GM10248 (cell line): ENCODE measurements at regions not wholly inside any gene's neighbourhood (a gene's known extent, or its start where the extent isn't known, plus 50 kb on each side); places are given as distances from the start of the nearest gene placed in this dataset.
"Not testable (repeated sequence)": the region's sequence is repeated elsewhere in the genome, so short reads cannot be mapped to it uniquely, and the experiment has no call there.

Source experiments
- CTCF ChIA-PET: fragments of 300-600 bp; sonication (Branson Sonifier 250); formaldehyde crosslinking; extraction: SDS; loops from one replicate; lab custom pipeline; 2021; ENCODE audit warnings: antibody characterized with exemption; lab: Yijun Ruan, JAX
- POLR2A ChIA-PET: fragments of 350-650 bp; sonication (Branson Sonifier 250); formaldehyde crosslinking; extraction: SDS; loops from one replicate; lab custom pipeline; 2020; ENCODE audit warnings: antibody characterized with exemption; lab: Yijun Ruan, JAX
- DNase-seq: peaks from one replicate; pipeline ENCODE4 v3.0.0; 2012; ENCODE audit errors: extremely low spot score

DNA sequence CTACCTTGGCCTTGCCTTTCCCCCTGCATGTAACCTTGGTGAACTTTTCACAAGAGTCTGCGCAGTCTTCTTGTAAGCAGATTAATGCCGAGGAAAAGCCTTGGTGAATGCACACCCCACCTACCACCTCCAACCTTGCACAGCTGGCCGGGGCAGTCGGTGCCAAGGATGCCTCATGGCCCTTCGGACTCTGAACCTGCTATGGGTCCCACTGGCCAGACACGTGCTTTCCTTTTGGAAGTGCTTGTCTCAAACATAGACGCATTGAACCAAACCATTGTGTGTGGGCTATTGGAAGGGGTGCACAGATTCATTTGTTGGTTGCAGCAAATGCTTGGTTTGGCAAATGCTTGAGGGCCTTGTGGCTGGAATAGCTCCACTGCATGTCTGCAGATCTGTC lies 109.0 kb upstream of the PLGLB2 start:
- POLR2A ChIA-PET, DNase-seq, CTCF ChIA-PET: not testable (repeated sequence)

DNA sequence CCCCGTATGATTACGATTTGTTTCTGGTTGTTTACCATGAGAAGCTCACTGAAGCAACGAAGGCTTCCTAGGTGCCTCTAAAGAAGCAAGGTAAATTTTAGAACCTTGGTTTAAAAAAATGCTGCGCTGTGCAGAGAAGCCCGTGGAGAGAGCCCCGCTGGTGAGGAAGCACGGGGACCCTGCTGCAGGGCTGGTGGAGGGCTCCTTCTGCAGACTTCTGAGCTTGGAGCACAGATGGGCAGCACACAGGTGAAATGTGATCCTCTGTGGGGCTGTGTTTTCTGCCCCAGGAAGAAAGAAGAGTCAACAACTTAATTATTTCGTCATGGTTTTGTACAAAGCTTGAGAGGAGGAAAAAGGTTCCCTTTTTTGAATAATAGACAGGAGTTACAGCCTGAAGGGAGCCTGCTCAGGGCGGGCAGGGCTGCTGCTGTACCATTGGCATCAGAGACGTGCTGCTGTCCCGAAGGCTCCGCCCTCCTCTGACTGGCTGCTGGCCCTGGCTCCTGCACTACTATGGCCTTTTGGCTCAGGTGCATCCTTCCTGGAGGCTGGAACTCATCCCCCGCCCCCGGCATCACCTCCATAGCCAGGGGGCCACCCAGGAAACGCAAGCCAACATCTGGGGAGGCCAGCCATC lies 108.0 kb upstream of the PLGLB2 start:
- DNase-seq, CTCF ChIA-PET, POLR2A ChIA-PET: not testable (repeated sequence)

DNA sequence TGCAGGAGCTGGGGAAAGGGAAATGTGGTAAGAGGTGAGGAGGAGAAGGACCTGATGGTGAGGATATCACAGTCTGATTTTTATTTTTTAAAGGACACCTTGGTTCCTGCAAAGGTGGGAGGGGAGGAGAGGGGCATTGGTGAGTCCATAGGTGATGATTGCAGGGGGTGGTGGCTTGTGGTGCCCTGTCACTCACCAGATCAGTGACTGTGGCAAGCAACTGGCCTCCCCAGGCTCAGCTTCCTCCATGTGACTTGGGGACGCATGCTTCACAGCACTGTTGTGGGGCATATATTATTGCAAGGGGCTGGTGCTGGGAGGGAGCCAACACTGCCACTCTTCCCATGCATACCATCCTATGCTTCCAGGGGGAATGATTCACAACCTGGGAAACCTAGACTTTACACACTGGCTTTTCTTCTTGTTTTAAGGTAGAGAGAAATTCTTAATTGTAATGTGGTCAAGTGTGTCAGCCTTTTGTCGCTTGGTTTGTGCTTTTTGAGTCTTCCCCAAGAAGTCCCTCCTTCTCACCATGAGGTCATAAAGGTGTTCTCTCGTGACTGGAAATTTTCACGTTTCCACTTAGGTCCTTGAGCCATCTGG lies 106.8 kb upstream of the PLGLB2 start:
- POLR2A ChIA-PET, DNase-seq, CTCF ChIA-PET: not testable (repeated sequence)

DNA sequence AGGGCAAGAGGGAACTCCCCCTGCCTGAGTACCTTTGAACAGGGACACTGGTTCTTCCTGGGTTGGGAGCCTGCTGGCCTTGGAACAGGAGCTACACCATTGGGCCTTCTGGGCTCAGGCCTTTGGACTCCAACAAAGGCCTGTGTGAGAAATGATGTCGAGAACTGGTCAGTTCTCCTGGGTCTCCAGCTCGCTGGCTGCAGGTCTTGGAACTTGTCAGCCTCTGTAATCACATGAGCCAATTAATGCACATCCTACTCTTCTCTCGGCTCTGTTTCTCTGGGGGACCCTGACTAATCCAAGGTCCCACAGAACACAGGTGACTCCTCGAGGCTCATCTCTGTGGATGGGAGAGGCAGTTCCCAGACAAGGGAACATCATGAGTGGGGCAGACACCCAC lies 104.7 kb upstream of the PLGLB2 start:
- POLR2A ChIA-PET, CTCF ChIA-PET, DNase-seq: not testable (repeated sequence)

DNA sequence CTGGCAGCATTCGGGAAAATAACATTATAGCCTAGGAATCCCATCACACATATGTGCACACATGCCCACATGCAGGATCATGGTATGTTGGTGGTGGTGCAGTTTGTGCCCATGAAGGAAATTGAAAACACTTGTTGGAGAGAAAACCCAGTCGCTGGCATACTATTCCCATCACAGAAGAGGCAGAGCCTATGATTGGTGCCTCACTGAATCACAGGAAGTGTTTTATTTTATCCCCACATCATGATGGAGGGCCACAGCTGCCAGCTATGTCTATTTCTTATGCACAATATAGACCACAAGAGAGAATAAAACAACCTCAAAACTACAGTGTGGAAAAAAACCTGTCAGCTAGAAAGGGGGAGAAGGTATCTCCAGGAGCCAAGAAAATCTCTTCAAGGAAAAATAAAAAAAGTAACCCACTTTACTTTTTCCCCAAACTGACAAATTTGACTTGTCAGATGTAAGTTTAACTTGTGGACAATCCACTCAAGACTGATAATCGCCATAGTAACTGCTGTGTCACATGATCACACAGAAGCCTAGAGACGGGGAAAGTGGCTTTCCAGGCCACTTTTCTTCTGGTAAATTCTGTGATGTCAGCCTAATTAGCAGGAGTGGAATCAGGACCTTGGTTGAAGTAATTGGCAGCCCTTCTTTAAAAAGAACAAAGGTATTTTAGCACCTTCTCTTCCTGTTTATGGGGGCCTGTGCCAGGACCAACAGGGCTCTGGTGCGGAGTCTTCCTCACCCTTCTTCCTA lies 100.0 kb upstream of the PLGLB2 start:
- DNase-seq, POLR2A ChIA-PET, CTCF ChIA-PET: not testable (repeated sequence)

DNA sequence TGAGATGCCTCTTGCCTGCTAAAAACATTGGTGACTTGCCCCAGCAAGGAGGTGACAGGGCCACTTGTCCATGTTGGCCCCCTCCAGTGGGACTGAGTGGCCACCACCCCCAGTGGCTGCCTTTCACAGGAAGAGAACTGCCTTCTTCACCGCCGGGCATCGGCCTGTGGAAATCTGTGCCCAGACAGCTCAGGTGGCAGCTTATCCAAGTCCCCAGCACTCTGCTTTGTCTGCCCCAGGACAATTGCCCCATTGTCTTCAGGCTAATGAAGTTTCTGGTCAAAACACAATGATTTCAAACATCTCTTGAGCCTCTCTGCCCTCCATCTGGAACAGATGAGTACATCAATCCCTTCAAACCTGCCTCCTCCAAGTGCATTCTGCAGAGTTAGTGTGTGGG lies 99.1 kb upstream of the PLGLB2 start:
- POLR2A ChIA-PET, DNase-seq, CTCF ChIA-PET: not testable (repeated sequence)

DNA sequence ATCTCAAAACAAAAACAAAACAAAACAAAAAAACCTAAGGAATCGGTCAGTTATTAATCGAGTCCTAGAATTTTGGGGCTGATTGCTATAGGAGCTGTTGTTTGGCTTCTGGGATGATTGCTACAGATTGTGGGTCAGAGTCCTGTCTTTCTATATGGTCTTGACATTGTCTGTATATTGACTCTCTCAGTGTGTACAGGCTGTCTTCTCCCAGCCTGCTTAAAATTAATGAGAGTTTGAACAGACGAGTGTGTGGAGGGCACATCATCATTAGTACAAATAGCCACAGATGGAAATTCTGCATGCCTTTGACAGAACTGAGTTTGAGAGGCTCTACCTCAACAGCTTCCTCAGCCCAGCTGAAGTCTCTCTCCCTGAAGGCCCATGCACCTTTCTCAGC lies 98.0 kb upstream of the PLGLB2 start:
- POLR2A ChIA-PET, DNase-seq, CTCF ChIA-PET: not testable (repeated sequence)

DNA sequence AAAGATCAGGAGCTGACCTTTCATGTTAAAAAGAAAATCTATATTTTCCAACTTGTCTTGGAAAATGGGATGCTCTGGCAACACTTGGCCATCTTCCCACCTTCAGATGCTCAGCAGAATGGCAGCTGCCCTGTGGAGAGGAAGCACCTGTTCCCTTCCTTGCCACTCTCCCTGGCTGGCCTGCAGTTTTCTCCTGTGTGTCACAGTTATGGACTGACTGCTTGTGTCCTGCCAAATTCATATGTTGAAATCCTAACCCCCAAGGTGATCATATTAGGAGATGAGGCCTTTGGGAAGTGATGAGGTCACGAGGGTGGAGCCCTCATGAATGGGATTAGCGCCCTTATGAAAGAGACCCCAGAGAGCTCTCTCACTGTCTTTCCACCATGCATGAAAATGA lies 97.0 kb upstream of the PLGLB2 start:
- DNase-seq, POLR2A ChIA-PET, CTCF ChIA-PET: not testable (repeated sequence)

DNA sequence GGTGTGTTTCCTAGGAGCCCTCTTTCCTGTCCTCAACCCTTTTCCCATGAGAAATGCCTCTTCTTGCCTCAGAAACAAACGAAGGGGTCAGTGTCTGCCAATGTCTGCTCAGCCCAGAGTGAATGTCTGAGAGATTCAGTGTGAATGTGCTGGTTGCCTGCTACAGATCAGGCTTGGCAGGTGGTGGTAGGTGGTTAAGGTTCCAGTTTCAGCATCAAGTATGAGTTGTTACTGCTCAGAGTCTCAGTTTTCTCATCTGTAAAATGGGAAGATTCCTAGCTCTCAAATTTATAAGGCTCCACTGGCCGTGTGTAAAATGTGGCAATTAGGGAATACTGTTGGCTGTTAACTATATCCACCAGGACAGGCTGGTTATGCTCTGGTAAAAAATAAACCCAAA lies 96.3 kb upstream of the PLGLB2 start:
- POLR2A ChIA-PET, DNase-seq, CTCF ChIA-PET: not testable (repeated sequence)

DNA sequence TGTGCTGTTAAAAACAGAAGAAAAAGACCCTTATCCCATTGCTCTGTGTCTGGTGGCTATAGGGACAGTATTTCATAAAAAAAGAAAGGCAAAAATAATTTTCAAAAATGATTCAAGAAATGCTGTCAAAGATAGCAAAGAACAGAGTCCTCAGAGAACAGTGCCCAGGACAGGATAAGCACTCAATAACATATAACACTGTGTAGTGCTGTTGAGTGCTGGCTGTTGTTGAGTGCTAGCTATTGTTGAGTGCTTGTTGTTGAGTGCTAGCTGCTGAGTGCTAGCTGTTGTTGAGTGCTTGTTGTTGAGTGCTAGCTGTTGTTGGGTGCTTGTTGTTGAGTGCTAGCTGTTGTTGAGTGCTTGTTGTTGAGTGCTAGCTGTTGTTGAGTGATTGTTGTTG lies 94.5 kb upstream of the PLGLB2 start:
- DNase-seq, POLR2A ChIA-PET, CTCF ChIA-PET: not testable (repeated sequence)

DNA sequence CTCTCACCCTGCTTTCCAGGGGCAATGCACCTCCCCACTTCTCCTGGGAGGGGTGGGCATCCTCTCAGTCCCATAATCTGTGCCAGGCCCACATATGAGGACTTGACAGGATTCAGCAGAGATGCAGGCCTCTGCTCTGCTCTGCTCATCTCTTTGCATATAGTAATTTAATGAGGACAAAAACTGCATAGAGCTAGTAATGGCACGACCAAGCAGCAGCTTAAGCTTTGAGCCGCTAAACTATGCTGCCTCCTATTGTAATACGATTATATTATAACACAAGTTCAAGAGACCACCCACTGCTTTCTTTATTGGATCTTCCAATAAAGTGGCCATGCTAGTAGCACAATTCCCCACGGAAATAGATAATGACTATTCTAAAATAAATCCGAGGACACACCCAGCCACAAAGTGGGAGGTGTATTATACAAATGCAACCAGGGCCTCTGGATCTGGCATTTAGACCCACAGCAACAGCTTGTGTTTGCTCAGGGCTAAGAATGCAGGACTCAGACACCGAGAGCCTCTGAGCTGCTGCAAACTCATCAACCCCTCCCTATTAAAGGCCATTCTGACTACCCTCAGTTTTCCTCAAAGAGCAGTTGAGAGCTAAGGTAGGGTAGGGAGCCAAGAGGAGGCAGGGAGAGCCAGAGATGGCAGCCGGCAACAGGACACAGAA lies 93.6 kb upstream of the PLGLB2 start:
- POLR2A ChIA-PET, DNase-seq, CTCF ChIA-PET: not testable (repeated sequence)

DNA sequence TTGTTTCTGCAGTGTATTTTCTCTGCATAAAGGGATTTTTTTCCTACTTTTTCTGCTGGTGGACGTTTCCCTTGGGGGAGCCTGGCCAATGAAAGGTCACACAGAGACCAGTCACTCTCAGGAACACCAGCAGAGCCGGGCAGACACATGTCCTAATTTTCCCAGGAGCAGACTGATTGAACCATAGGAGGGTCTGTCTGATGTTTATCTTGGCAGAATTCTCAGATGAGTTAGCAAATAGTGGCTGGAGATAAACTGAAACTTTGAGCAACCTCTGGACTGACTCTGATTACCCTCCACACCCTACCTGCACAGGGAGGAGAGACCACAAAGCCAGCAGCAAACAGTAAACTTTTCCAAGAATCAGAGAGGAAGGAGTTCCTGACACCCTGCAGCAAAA lies 90.0 kb upstream of the PLGLB2 start:
- CTCF ChIA-PET, DNase-seq, POLR2A ChIA-PET: not testable (repeated sequence)

DNA sequence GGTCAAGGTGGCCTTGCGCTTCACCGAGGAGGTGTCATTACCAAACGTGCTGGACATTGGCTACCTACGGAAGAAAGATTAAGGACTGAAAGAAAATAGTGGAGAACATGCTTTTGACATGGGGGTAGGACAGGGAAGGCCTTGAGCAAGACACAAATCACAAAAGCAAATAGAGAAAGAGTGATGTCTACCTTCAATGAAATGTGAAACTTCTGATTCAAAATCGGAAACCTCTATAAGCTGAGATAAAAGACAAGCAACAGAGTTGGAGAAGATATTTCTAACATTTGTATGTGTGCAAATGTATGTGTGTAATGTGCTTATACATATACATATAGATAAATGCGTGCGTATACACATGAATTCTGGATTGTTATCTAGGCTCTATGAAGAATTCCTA lies 89.5 kb upstream of the PLGLB2 start:
- CTCF ChIA-PET, POLR2A ChIA-PET, DNase-seq: not testable (repeated sequence)

DNA sequence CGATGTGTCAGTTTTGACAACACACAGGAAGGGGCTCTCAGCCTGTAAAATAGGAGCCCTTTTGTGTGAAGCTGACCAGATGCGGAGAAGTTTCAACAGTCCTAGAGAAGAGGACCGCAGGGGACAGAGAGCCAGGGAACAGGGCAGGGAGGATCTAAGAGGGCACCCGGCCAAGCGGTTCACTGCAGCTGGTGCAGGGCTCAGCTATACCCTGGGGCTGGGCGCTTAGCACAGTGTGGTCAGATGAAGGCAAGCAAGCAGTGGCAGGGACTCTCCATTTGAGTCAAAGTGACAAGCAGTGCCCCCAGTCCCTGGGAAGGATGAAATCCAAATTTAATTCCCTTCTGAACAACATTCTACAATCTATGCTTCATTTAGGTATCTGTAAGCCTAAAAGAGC lies 88.9 kb upstream of the PLGLB2 start:
- CTCF ChIA-PET, DNase-seq, POLR2A ChIA-PET: not testable (repeated sequence)

DNA sequence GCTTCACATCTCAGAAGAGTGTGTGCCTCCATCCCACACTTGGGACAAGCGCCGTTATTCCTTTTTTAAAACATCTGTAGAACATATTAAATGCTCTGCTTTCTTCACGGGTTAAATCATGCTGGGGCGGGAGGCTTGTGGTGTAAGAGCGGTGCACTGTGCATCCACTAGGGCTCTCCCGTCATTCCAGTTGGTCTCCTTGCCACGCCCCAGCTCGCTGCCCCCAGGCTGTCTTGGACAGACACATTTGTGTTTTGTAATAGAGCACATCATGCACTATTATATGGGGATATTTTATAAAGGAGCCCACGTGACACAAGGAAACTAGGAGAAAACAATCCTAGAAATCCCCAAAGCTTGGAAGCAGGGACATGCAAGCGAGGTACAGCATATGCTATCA lies 87.7 kb upstream of the PLGLB2 start:
- DNase-seq, POLR2A ChIA-PET, CTCF ChIA-PET: not testable (repeated sequence)

DNA sequence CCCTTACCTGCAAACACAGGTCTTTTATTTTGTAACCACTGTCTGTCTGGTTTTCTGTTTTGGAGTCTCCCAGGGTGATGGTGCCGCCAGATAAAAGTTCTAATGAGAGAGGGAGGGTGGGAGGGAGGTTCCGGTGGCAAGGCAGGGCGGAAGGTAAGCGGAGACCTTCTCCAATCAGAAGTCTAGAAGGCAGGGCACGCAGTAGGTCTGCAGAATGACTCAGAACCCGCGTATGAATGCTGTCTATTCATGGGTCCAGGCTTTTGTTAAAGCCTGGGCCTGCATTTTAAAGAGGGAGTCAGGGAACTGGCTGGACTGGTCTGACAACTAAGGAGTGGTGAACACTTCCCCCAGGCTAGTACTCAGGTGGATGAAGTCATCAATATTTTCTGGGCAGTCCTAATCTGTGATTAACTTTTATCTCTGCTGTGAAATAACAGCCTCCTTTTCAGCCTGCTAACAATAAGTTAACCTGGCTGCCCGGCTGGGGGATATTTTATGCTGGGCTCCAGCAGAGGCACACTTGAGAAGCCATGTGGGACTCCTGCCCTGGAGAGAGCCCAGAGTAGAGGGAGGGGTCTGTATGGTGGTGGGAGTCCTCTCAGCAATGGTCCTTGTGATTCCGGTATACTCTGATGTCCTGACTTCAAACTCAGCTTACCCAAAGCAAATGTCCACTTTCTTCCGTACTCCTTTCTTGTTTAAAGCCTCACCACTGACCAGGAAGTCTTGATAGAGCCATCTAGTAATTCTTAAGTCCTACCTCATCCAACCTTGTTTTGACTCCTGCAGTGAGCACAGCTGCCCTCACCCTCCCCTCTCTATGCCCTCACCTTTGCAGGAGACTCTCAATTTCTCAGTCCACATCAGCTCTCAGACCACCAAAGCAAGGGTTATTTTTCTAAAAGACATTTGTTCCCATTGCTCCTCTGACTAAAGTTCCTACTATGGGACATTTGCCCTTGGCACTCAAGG lies 85.3 kb upstream of the PLGLB2 start:
- CTCF ChIA-PET, DNase-seq, POLR2A ChIA-PET: not testable (repeated sequence)

DNA sequence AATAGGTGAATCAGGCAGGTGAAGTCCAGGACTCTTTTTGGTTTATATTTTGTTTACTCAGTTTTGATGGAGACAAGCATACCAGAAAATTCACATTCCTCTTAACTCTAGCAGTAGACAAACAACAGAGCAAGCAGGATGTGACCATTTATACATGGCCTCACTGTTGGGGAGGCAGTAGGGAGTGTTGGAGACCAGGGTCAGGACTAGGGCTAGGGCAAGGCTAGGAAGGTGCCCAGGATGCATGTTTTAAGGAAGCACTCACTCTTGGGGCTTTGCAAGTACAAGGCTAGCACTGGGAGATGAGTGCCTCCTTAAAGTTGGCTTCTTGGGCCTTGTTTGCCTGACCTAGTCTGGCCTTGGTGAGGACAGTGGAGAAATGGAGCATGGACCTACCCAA lies 84.5 kb upstream of the PLGLB2 start:
- POLR2A ChIA-PET, CTCF ChIA-PET, DNase-seq: not testable (repeated sequence)
